ENCODE measurements at regions not wholly inside any gene's neighbourhood (a gene's known extent, or its start where the extent isn't known, plus 50 kb on each side); places are given as distances from the start of the nearest gene placed in this dataset.

DNA sequence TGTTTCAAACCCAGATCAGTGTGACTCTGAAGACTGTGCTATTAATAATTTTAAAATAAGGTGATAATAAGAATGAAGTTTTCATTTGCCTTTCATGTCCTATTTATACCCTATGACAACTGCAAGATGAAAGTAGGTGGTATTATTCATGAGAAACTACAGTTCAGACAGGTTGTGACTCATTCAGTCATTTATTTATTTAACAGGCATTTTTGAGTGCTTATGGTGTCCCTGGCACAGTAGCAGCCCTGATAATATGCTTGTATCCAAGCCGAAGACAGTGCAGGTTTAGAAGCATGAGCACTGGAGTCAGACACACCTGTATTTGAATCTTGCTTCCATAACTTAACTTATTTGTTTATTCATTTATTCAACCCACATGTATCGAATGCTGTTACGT, 87.1 kb downstream of the FZD1 start:
- TF ChIP-seq HCFC1 (IDR thresholded peaks at IDR 0.05; ENCODE audit: low read length) (no peak), POLR2A (IDR thresholded peaks at IDR 0.05; ENCODE audit: low read depth, low read length) (no peak), SUZ12 (IDR thresholded peaks at IDR 0.05; ENCODE audit: unreplicated experiment) (no peak)
- TF ChIP-seq, protein P1, sequence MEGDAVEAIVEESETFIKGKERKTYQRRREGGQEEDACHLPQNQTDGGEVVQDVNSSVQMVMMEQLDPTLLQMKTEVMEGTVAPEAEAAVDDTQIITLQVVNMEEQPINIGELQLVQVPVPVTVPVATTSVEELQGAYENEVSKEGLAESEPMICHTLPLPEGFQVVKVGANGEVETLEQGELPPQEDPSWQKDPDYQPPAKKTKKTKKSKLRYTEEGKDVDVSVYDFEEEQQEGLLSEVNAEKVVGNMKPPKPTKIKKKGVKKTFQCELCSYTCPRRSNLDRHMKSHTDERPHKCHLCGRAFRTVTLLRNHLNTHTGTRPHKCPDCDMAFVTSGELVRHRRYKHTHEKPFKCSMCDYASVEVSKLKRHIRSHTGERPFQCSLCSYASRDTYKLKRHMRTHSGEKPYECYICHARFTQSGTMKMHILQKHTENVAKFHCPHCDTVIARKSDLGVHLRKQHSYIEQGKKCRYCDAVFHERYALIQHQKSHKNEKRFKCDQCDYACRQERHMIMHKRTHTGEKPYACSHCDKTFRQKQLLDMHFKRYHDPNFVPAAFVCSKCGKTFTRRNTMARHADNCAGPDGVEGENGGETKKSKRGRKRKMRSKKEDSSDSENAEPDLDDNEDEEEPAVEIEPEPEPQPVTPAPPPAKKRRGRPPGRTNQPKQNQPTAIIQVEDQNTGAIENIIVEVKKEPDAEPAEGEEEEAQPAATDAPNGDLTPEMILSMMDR (IDR thresholded peaks at IDR 0.05 in 2 of 3, conservative IDR thresholded peaks at IDR 0.05 in 1 of 3; ENCODE audit: control insufficient read depth in 2 of 3, extremely low read depth in 1 of 3, insufficient read depth in 1 of 3, low read depth in 3 of 3, low read length in 3 of 3), result no peak
